ENCODE measurements at regions not wholly inside any gene's neighbourhood (a gene's known extent, or its start where the extent isn't known, plus 50 kb on each side); places are given as distances from the start of the nearest gene placed in this dataset.

GRCh38 chr5:114120166-114120565 lies 241.7 kb upstream of the KCNN2 start:
- Histone ChIP-seq H3K27ac (ENCODE audit: low read depth, low read length) (no peak overlapping the region), H3K9me3 (ENCODE audit: control insufficient read depth, insufficient read depth, low read length) (no peaks in the 10 kb centered on the region), H3K4me2 (ENCODE audit: low read length) (no peak overlapping the region), H3K4me3 (ENCODE audit: low read length) (no peak overlapping the region), H3K36me3 (ENCODE audit: control insufficient read depth, low read length) (no peaks in the 10 kb centered on the region), H3F3A (ENCODE audit: control insufficient read depth, insufficient read depth) (no peaks in the 10 kb centered on the region), H3K4me1 (ENCODE audit: control insufficient read depth, low read length) (no peaks in the 10 kb centered on the region), H4K20me1 (ENCODE audit: control insufficient read depth, insufficient read depth, low read depth, low read length) (no peaks in the 10 kb centered on the region), H3K9me2 (replicated peaks; ENCODE audit: control insufficient read depth, low read length) (no peaks in the 10 kb centered on the region; the same call in 1 of the 2 replicates), H3K27me3 (ENCODE audit: control insufficient read depth, low read length) (no peaks in the 10 kb centered on the region), H3K79me2 (ENCODE audit: control insufficient read depth, low read length) (no peaks in the 10 kb centered on the region)
- TF ChIP-seq EZH2phosphoT487 (IDR thresholded peaks at IDR 0.05; ENCODE audit: borderline replicate concordance, low read length) (no peak), CTCF (IDR thresholded peaks at IDR 0.05; ENCODE audit: low read depth, low read length, poor library complexity, severe bottlenecking) (no peak)

DNA sequence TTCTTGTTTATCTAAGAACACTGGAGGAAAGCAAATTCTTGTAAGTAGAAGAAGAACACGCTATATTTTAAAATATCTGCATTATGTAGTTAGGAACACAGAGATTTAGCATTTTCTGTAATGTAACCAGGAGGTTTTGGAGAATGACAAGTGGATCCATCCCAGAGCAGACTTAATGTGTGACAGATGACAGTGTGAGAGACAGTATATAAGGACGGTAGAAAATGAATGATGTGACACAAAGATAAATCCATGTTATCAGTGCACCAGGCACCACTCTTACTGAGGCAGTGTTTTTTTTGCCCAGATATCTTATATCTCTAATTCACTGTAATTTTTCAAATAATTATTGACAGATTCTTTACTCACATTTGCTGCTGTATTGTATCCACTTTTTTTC lies 239.0 kb upstream of the KCNN2 start:
- Histone ChIP-seq H3K79me2 (ENCODE audit: control insufficient read depth, low read length) (no peaks in the 10 kb centered on the region), H3K4me1 (ENCODE audit: control insufficient read depth, low read length) (no peaks in the 10 kb centered on the region), H3K36me3 (ENCODE audit: control insufficient read depth, low read length) (no peaks in the 10 kb centered on the region), H3F3A (ENCODE audit: control insufficient read depth, insufficient read depth) (no peaks in the 10 kb centered on the region), H3K4me2 (ENCODE audit: low read length) (no peak overlapping the region), H3K27ac (ENCODE audit: low read depth, low read length) (no peak overlapping the region), H3K9me3 (ENCODE audit: control insufficient read depth, insufficient read depth, low read length) (no peaks in the 10 kb centered on the region), H3K27me3 (ENCODE audit: control insufficient read depth, low read length) (no peaks in the 10 kb centered on the region), H4K20me1 (ENCODE audit: control insufficient read depth, insufficient read depth, low read depth, low read length) (no peaks in the 10 kb centered on the region), H3K9me2 (replicated peaks; ENCODE audit: control insufficient read depth, low read length) (no peaks in the 10 kb centered on the region), H3K4me3 (ENCODE audit: low read length) (no peak overlapping the region)
- TF ChIP-seq CTCF (IDR thresholded peaks at IDR 0.05; ENCODE audit: low read depth, low read length, poor library complexity, severe bottlenecking), result no peak
- TF ChIP-seq EZH2phosphoT487 (IDR thresholded peaks at IDR 0.05; ENCODE audit: borderline replicate concordance, low read length), result no peak

- Histone ChIP-seq H4K20me1 (ENCODE audit: control insufficient read depth, insufficient read depth, low read depth, low read length) (no peaks in the 10 kb centered on the region), H3K9me2 (replicated peaks; ENCODE audit: control insufficient read depth, low read length) (no peaks in the 10 kb centered on the region), H3K27me3 (ENCODE audit: control insufficient read depth, low read length) (no peaks in the 10 kb centered on the region), H3K4me3 (ENCODE audit: low read length) (no peak overlapping the region), H3K9me3 (ENCODE audit: control insufficient read depth, insufficient read depth, low read length) (no peaks in the 10 kb centered on the region), H3K4me1 (ENCODE audit: control insufficient read depth, low read length) (no peaks in the 10 kb centered on the region), H3K79me2 (ENCODE audit: control insufficient read depth, low read length) (no peaks in the 10 kb centered on the region), H3K36me3 (ENCODE audit: control insufficient read depth, low read length) (no peaks in the 10 kb centered on the region), H3K27ac (ENCODE audit: low read depth, low read length) (no peak overlapping the region), H3K4me2 (ENCODE audit: low read length) (no peak overlapping the region), H3F3A (ENCODE audit: control insufficient read depth, insufficient read depth) (no peaks in the 10 kb centered on the region)
- no peak for TF ChIP-seq CTCF (IDR thresholded peaks at IDR 0.05; ENCODE audit: low read depth, low read length, poor library complexity, severe bottlenecking)
- no peak for TF ChIP-seq EZH2phosphoT487 (IDR thresholded peaks at IDR 0.05; ENCODE audit: borderline replicate concordance, low read length)
These were observed 238.2 kb upstream of the KCNN2 start for GRCh38 chr5:114123654-114124053.

GRCh38 chr5:114146398-114146797 lies 215.5 kb upstream of the KCNN2 start:
- H3K4me1 ChIP-seq (ENCODE audit: control insufficient read depth, low read length), result no peaks in the 10 kb centered on the region
- no peaks in the 10 kb centered on the region for H3K79me2 ChIP-seq (ENCODE audit: control insufficient read depth, low read length)

More at GRCh38 chr5:114146398-114146797, 215.5 kb upstream of the KCNN2 start:
- Histone ChIP-seq H3K27me3 (ENCODE audit: control insufficient read depth, low read length) (no peaks in the 10 kb centered on the region), H3K9me2 (replicated peaks; ENCODE audit: control insufficient read depth, low read length) (no peaks in the 10 kb centered on the region), H4K20me1 (ENCODE audit: control insufficient read depth, insufficient read depth, low read depth, low read length) (no peaks in the 10 kb centered on the region), H3K36me3 (ENCODE audit: control insufficient read depth, low read length) (no peaks in the 10 kb centered on the region), H3K27ac (ENCODE audit: low read depth, low read length) (no peak overlapping the region), H3F3A (ENCODE audit: control insufficient read depth, insufficient read depth) (no peaks in the 10 kb centered on the region), H3K9me3 (ENCODE audit: control insufficient read depth, insufficient read depth, low read length) (no peaks in the 10 kb centered on the region), H3K4me2 (ENCODE audit: low read length) (no peak overlapping the region), H3K4me3 (ENCODE audit: low read length) (no peak overlapping the region)
- no peak for TF ChIP-seq CTCF (IDR thresholded peaks at IDR 0.05; ENCODE audit: low read depth, low read length, poor library complexity, severe bottlenecking)
- TF ChIP-seq EZH2phosphoT487 (IDR thresholded peaks at IDR 0.05; ENCODE audit: borderline replicate concordance, low read length), result no peak
